Retinal pigment epithelial cell (primary cell): ENCODE measurements at regions not wholly inside any gene's neighbourhood (a gene's known extent, or its start where the extent isn't known, plus 50 kb on each side); places are given as distances from the start of the nearest gene placed in this dataset.

Experiments used
- DNase-seq: peaks from one replicate; pipeline ENCODE4 v3.0.0-alpha.2; 2010; ENCODE audit warnings: low read depth
- H3K4me3 ChIP-seq: 2 replicates; pipeline ENCODE4 v1.5.1; 2011; ENCODE audit warnings: mild to moderate bottlenecking, low read length, control low read depth, moderate library complexity
- CTCF ChIP-seq: conservative IDR thresholded peaks from 2 replicates; pipeline ENCODE4 v1.5.1; 2011; ENCODE audit warnings: low read depth, low read length, control low read depth, inconsistent platforms

GRCh38 chr12:126483145-126484068 is 1418.2 kb downstream of the AACS start:
- no peak for TF ChIP-seq CTCF
- no peak overlapping the region for H3K4me3 ChIP-seq
- DNase-seq = peak; percentile 86

- no peak for DNase-seq
Measured at GRCh38 chr12:126487431-126487980, 1422.3 kb downstream of the AACS start.

DNA sequence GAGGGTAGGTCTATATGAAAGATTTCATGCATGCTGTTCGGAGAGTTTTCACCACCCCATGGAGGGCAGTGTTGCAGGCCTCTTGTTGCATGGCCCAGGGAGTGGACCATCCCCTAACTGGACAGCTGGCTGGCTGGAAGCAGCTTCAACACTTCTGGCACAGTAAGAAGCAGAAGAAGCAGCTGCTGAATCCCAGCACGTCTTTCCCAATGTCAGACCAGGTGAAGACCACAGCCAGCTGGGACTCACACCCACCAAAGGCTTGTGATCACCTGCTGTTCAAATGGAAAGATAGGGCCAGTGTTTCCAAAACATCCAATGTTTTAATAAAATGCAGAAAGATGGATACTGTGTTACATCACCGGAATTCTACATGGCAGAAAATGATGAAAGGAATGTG is 1423.6 kb downstream of the AACS start:
- no peak for TF ChIP-seq CTCF
- DNase-seq = no peak
- no peak overlapping the region for H3K4me3 ChIP-seq

More at GRCh38 chr12:126487431-126487980, 1422.3 kb downstream of the AACS start:
- no peak overlapping the region for H3K4me3 ChIP-seq
- TF ChIP-seq CTCF = no peak

GRCh38 chr12:126492181-126492580 is 1426.9 kb downstream of the AACS start:
- H3K4me3 ChIP-seq = no peak overlapping the region
- TF ChIP-seq CTCF = no peak
- DNase-seq = no peak

- H3K4me3 ChIP-seq = no peak overlapping the region
- no peak for TF ChIP-seq CTCF
- DNase-seq = no peak
Measured at GRCh38 chr12:126493366-126494108, 1428.3 kb downstream of the AACS start.

GRCh38 chr12:126496201-126496600 is 1431.0 kb downstream of the AACS start:
- H3K4me3 ChIP-seq = no peak overlapping the region
- no peak for TF ChIP-seq CTCF
- DNase-seq = no peak
